CD4-positive, alpha-beta T cell (primary cell): ENCODE measurements at regions not wholly inside any gene's neighbourhood (a gene's known extent, or its start where the extent isn't known, plus 50 kb on each side); places are given as distances from the start of the nearest gene placed in this dataset.

Experiments used
- ATAC-seq: fragments of 200-7000 bp; cut with Tn5 transposase; one replicate; pipeline ENCODE4 v1.10.0; 2022; ENCODE audit warnings: mild to moderate bottlenecking; ENCODE audit not compliant: poor library complexity
- CTCF ChIA-PET: fragments of 350-600 bp; sonication (Branson Sonifier 250); formaldehyde crosslinking; loops from one replicate; lab custom pipeline; 2021; ENCODE audit warnings: antibody characterized with exemption, inconsistent platforms; lab: Charles Lee
- POLR2A ChIA-PET: fragments of 350-600 bp; sonication (Branson Sonifier 250); formaldehyde crosslinking; loops from one replicate; lab custom pipeline; 2021; ENCODE audit warnings: antibody characterized with exemption, inconsistent platforms; lab: Charles Lee
- DNase-seq, 14 experiments: peaks; one replicate each; pipeline ENCODE4 v3.0.0-alpha.2; 2013 to 2020; ENCODE audit warnings: mixed read lengths in 2 of 14
- H3K27ac ChIP-seq, 2 donors: one replicate each; pipeline versions ENCODE4 v1.5.1 to v1.7.0; 2013; ENCODE audit warnings: low read length in 2 of 2, low read depth in 1 of 2, mild to moderate bottlenecking in 1 of 2
- H3K27me3 ChIP-seq, 2 experiments: 1 replicate in 1 of 2; 2 replicates in 1 of 2; pipeline versions ENCODE4 v1.6.1 to v1.7.0; 2013; ENCODE audit warnings: low read length in 2 of 2, control low read depth in 1 of 2, mild to moderate bottlenecking in 1 of 2, moderate library complexity in 1 of 2; ENCODE audit not compliant: insufficient read depth in 2 of 2, control insufficient read depth in 1 of 2
- H3K36me3 ChIP-seq: one replicate; pipeline ENCODE4 v1.6.1; 2013; ENCODE audit warnings: low read length, control low read depth; ENCODE audit not compliant: insufficient read depth
- H3K4me1 ChIP-seq: one replicate; pipeline ENCODE4 v1.6.1; 2013; ENCODE audit warnings: low read length, control low read depth; ENCODE audit not compliant: insufficient read depth
- H3K4me3 ChIP-seq: one replicate; pipeline ENCODE4 v1.5.1; 2013; ENCODE audit warnings: mild to moderate bottlenecking, low read length, moderate library complexity
- H3K9me3 ChIP-seq, 2 experiments: 1 replicate in 1 of 2; 2 replicates in 1 of 2; pipeline versions ENCODE4 v1.6.1 to v1.7.0; 2013; ENCODE audit warnings: low read length in 2 of 2, mild to moderate bottlenecking in 2 of 2, control low read depth in 1 of 2, moderate library complexity in 1 of 2; ENCODE audit not compliant: control insufficient read depth in 1 of 2, insufficient read depth in 1 of 2
- H3K27ac Mint-ChIP-seq: one replicate; pipeline ENCODE4 v1.8.0; 2020; ENCODE audit warnings: mixed read lengths
- H3K27me3 Mint-ChIP-seq: one replicate; pipeline ENCODE4 v1.8.0; 2021; ENCODE audit warnings: mixed read lengths
- H3K36me3 Mint-ChIP-seq: one replicate; pipeline ENCODE4 v1.8.0; 2021; ENCODE audit warnings: low read depth, mixed read lengths
- H3K4me1 Mint-ChIP-seq: one replicate; pipeline ENCODE4 v1.8.0; 2021; ENCODE audit warnings: low read depth, mixed read lengths
- H3K4me3 Mint-ChIP-seq: one replicate; pipeline ENCODE4 v1.8.0; 2020; ENCODE audit warnings: mild to moderate bottlenecking, mixed read lengths
- H3K9me3 Mint-ChIP-seq: one replicate; pipeline ENCODE4 v1.8.0; 2020; ENCODE audit warnings: mixed read lengths
- intact Hi-C, 2 experiments: fragments of 100-400 bp; cut with DNase I in 1 of 2; cut with micrococcal nuclease in 1 of 2; formaldehyde crosslinking; loops; one replicate each; pipeline versions ENCODE4 v1.15.1 to v1.9.0; 2023 to 2025; cut with DNase I, micrococcal nuclease
- TF ChIP-seq, protein P1 (sequence below): fragments of 200-600 bp; IDR thresholded peaks from one replicate; pipeline ENCODE4 v1.8.0; 2022; ENCODE audit warnings: antibody characterized with exemption, mild to moderate bottlenecking

DNA sequence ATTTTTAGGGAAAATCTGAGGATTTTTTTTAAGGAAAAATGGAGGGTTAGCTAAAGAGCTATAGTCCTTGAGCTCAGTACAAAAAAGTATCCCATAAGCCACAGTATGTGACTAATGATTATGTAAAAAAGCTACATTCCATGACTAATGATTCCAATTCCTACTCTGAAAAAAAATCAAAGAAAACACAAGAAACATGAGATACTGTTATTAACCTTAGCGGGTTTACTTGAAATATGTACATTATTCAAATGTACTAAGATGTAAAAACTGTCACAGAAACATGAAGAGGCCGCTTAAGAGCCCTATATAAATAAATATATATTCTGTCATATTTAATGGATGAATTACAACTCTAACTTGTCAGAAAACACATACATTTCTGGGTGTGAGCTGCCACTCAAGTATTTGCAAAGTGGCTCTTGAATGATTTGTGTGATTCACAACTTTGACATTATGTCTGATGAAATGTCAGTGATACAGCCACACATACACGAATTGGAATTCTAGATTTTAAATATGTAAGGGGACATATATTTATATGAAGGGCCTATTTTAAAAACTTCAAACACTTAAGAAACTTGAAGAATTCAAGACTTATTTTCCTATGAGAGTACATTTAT lies 518.7 kb upstream of the SUCLG2 start:
- no peaks in the 10 kb centered on the region for H3K4me1 ChIP-seq
- ChIA-PET CTCF (no interaction called here), POLR2A (no interaction called here)
- no peak overlapping the region for H3K4me3 ChIP-seq
- no peaks in the 10 kb centered on the region for H3K36me3 ChIP-seq
- H3K27ac ChIP-seq: no peak overlapping the region
- ATAC-seq (no peak), DNase-seq (no peak)
- TF ChIP-seq, protein P1, sequence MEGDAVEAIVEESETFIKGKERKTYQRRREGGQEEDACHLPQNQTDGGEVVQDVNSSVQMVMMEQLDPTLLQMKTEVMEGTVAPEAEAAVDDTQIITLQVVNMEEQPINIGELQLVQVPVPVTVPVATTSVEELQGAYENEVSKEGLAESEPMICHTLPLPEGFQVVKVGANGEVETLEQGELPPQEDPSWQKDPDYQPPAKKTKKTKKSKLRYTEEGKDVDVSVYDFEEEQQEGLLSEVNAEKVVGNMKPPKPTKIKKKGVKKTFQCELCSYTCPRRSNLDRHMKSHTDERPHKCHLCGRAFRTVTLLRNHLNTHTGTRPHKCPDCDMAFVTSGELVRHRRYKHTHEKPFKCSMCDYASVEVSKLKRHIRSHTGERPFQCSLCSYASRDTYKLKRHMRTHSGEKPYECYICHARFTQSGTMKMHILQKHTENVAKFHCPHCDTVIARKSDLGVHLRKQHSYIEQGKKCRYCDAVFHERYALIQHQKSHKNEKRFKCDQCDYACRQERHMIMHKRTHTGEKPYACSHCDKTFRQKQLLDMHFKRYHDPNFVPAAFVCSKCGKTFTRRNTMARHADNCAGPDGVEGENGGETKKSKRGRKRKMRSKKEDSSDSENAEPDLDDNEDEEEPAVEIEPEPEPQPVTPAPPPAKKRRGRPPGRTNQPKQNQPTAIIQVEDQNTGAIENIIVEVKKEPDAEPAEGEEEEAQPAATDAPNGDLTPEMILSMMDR: no peak
- Mint-ChIP-seq H3K4me1 (no peaks in the 10 kb centered on the region), H3K27me3 (no peaks in the 10 kb centered on the region), H3K9me3 (peaks cover 32% of the 10 kb centered on the region), H3K4me3 (no peak overlapping the region), H3K36me3 (peaks cover 48% of the 10 kb centered on the region), H3K27ac (no peak overlapping the region)
- intact Hi-C loops: no loop called here
- no peaks in the 10 kb centered on the region for H3K27me3 ChIP-seq
- H3K9me3 ChIP-seq: peaks cover 12 to 31% of the 10 kb centered on the region in 2 experiments

DNA sequence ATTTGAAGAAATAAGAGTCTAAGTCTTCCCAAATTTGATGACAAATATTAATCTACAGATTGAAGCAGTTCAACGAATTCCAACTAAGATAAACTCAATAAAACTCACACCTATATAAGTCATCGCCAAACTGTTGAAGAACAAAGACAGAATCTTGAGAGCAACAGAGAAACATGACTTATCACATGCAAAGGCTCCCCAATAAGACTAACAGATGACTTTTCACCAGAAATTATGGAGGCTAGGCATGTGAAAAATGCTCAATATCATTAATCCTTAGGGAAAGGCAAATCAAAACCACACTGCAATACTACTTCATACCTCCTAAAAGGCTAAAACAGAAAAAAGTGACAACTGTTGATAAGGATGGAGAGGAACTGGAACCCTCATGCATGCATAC lies 517.6 kb upstream of the SUCLG2 start:
- intact Hi-C loops: no loop called here
- Mint-ChIP-seq H3K9me3 (peaks cover 32% of the 10 kb centered on the region), H3K36me3 (peaks cover 48% of the 10 kb centered on the region)

DNA sequence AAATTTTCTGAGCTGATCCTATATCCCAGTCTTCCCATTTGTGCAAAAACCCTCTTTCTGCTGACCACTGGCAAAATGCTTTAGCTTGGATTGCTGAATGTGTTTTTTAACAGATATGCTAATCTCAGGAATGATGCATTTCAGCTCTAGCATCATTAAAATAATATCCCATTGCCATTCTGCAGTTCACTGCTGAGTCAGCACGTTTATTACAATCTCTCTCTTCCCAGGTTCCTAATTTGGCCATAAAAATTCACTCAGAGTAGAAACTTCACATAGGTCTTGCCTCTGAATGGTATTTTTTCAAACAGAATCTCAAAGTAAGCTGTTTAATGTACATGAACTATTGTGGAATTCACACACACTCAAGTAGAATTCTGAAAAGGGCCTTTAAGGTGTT lies 509.6 kb upstream of the SUCLG2 start:
- no peaks in the 10 kb centered on the region for H3K36me3 ChIP-seq
- H3K4me1 Mint-ChIP-seq: no peaks in the 10 kb centered on the region
- CTCF ChIA-PET: interaction anchor here (1.8 kb wide), 1 partner anchor 14 kb away, joined by 4 read pairs; no protein-coding TSS in a partner anchor

More for the DNA sequence above, 517.6 kb upstream of the SUCLG2 start:
- ChIA-PET CTCF (no interaction called here), POLR2A (no interaction called here)
- Histone ChIP-seq H3K4me1 (no peaks in the 10 kb centered on the region), H3K27me3 (no peaks in the 10 kb centered on the region), H3K4me3 (no peak overlapping the region), H3K9me3 (peaks cover 16 to 31% of the 10 kb centered on the region in 2 experiments), H3K36me3 (no peaks in the 10 kb centered on the region), H3K27ac (no peak overlapping the region)
- TF ChIP-seq, protein P1: no peak
- ATAC-seq: no peak
- H3K4me3 Mint-ChIP-seq: no peak overlapping the region
- no peak for DNase-seq
- no peak overlapping the region for H3K27ac Mint-ChIP-seq
- no peaks in the 10 kb centered on the region for H3K4me1 Mint-ChIP-seq
- no peaks in the 10 kb centered on the region for H3K27me3 Mint-ChIP-seq

More for the DNA sequence above, 509.6 kb upstream of the SUCLG2 start:
- ATAC-seq (no peak), DNase-seq (no peak)
- H3K36me3 Mint-ChIP-seq: peaks cover under 1% of the 10 kb centered on the region
- H3K27ac Mint-ChIP-seq: no peak overlapping the region
- Histone ChIP-seq H3K9me3 (peaks cover 0 to 5% of the 10 kb centered on the region in 2 experiments), H3K4me3 (no peak overlapping the region), H3K27me3 (no peaks in the 10 kb centered on the region), H3K4me1 (no peaks in the 10 kb centered on the region), H3K27ac (no peak overlapping the region)
- no peaks in the 10 kb centered on the region for H3K27me3 Mint-ChIP-seq
- POLR2A ChIA-PET: no interaction called here
- intact Hi-C loops: no loop called here
- TF ChIP-seq, protein P1: no peak
- H3K9me3 Mint-ChIP-seq: peaks cover under 1% of the 10 kb centered on the region
- H3K4me3 Mint-ChIP-seq: no peak overlapping the region
